GM04504 (cell line): ENCODE measurements at regions not wholly inside any gene's neighbourhood (a gene's known extent, or its start where the extent isn't known, plus 50 kb on each side); places are given as distances from the start of the nearest gene placed in this dataset.
"Not testable (repeated sequence)": the region's sequence is repeated elsewhere in the genome, so short reads cannot be mapped to it uniquely, and the experiment has no call there.

Experiments used
- DNase-seq: peaks from one replicate; pipeline ENCODE4 v3.0.0-alpha.2; 2012; ENCODE audit warnings: low read depth

DNA sequence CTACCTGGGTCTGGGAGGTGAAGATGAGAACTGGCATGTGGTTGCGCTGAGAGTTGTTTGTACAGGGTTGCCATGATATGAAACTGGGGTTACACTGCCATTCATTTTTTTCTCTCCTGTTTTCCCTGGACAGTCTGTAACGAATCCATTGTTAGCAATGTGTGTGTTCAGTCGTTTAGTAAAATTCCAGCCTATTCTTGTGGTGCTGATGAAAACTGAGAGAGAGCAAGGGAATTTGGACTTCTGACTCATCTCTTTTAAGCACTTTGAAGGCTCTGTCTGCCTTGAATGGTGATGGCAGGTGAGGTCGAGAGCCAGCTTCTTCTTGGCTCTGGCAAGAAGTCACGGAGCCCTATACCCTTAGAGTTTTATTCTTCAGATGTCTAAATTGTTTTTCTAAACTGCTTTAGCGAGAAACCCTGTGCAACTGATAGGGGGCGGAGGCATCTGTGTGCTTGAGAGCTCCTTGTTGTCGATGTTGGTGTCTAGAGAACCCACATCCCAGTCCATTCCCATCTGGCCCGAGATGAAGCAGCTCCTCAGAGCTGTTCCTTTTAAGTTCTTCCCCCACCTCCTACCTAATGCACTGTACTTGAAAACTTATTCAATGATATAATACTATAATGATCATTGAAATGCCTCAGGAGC, 204.4 kb downstream of the TMX1 start:
- DNase-seq = no peak

DNA sequence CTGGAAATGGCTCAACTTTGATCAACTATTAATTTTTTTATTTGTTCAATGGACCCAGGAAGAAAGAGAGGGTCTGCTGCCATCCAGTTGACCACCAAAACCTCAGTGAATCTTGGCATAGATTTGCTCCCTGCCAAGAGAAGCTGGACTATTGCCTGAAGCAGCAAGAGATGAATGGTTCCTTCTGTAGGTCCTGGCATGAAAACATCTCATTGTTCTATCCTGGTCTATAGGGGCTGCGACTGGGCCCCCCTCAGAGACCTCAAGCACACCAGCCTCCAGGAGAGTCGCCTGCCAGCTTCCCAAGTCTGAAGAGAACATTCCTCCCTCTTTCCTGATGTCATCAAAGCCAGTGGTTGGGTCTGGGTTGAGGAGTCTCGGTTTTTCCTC, 204.9 kb downstream of the TMX1 start:
- no peak for DNase-seq

DNA sequence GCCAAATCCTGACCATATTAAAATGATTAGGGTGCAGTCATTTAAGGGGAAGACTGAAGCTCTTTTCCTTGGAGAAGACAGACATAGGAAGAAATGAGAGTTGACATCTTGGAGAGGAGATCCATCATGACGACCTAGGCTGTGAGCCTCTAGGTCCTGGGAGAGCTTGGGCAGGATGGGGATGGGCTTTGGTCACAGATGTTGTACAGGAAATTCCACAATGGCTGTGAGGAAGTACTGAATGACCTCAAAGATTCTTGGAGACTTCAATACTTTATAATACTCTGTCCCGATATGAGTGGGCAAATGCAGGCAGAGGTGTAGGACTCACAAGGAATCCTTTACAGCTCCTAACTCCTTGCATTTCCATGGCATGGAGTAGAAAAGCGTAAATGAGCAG, 204.9 kb upstream of the FRMD6 start:
- no peak for DNase-seq

DNA sequence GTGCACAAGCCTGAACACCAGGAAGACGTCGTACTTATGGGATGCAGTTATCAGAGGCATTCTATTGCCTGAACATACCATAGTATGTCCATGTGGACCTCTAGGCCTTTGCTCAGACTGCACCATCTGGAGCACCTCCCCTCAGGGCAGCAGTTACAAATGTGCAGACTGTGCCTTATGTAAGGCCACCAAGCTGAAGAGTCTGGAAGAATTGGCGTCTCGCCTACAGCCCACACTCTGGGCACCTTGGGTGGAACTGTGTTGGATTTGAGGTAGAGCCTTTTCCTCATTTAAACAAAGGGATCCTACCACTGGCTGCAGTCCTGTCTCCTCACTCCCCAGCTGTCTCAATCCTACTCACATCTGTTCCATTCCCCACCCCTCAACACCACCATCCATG, 204.3 kb upstream of the FRMD6 start:
- no peak for DNase-seq

DNA sequence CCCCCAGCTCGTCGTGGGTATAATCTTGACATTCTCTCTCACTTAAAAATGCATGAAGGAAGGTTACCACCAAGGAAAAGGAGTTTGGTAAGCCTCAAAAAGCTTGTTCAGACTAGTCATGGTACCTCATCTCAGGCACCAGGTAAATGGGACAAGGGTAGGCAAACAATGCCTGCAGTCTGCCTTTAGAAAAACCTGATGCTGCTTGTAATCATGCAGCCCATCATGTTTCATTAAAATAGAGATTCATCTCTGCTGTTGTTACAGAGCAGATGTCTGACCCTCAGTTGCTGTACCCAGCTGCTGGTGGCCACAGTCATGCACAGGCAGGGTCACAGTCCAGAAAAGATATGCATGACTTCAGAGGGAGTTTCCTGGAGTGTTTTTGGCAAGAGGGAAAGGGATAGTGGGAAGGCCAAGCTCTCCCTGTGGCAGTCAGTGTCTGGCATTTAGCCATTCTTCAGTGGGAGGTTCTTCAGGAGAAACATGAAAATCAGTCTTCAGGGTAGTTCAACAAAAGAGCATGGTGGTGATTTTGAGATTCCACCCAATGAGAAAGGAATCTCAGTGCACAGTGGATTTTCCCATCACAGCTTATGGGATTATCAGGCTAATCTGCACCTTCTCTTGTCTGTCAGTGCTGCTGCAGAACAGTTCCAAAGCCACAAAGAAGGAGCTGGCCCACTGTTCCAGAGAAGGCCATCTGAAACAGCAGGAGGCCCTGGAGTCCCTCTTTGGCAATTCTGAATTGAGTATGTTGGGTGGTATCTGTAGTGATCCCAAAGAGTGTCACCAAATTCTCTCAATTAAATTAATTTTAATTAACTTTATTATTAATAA, 202.7 kb upstream of the FRMD6 start:
- DNase-seq = peak; percentile 78

- no peak for DNase-seq
Measured at GRCh38 chr14:51449681-51450080, 202.0 kb upstream of the FRMD6 start.

- no peak for DNase-seq
Measured at GRCh38 chr14:51451561-51451960, 200.1 kb upstream of the FRMD6 start.

DNA sequence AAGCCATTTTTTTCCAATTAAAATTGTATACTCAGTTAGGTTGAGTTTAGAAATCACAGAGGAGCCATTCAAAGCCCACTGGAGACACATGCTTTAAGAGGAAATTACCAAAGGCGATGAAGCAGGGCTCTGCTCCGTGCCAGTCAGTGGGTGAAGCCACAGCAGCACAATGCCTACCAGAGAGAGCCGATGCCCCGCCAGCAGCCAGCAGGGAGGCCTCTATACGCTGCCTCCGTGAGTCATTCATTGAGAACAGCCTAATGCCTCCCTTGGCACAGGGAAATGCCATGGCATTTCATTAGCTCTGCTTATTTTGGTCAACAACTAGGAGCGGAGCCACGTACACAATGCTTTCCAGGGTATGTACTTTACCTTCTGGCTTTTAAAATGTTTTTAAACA, 197.8 kb upstream of the FRMD6 start:
- no peak for DNase-seq

DNA sequence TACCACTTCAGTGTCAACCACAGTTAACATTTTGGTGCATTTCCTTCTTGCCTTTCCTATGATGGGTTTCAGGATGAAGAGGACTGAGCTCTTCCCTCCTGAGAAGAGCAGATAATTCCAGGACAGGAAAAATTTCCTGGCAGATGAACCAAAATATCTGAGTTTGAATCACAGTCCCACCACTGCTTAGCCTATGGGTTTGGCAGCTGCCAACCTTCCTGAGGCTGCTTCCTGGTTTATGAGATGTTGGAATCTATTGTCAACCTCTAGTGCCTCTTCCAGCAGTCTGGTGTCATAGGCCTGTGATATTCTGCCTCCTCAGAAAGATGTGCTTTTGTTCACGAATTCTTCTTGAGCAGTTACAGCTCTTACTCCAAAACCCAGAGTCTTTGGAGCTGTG, 197.4 kb upstream of the FRMD6 start:
- DNase-seq = no peak

- no peak for DNase-seq
Measured at GRCh38 chr14:51455041-51455835, 196.5 kb upstream of the FRMD6 start.

- no peak for DNase-seq
Measured at GRCh38 chr14:51457843-51458562, 193.7 kb upstream of the FRMD6 start.

- DNase-seq = no peak
Measured at GRCh38 chr14:51458563-51458955, 193.2 kb upstream of the FRMD6 start.

- no peak for DNase-seq
Measured at GRCh38 chr14:51460011-51460410, 191.7 kb upstream of the FRMD6 start.

DNA sequence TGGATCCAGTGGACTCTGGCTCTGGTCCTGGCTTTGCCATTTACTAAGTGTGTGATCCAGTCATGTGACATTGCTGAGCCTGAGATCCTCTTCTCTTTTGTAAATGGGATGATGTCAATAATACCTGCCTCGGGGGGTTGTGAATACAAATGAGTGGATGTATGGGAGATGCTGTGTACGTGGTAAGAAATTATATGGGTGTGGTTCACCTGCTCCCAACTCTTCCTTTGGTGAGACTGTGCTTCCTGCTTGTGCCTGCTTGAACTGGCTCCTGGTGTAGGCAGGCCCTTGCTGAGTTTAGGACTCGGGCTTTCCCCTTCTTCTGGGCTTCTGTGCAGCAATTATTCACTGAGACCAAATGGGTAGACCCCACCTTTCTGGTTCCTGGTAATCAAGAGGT, 189.5 kb upstream of the FRMD6 start:
- DNase-seq = no peak

DNA sequence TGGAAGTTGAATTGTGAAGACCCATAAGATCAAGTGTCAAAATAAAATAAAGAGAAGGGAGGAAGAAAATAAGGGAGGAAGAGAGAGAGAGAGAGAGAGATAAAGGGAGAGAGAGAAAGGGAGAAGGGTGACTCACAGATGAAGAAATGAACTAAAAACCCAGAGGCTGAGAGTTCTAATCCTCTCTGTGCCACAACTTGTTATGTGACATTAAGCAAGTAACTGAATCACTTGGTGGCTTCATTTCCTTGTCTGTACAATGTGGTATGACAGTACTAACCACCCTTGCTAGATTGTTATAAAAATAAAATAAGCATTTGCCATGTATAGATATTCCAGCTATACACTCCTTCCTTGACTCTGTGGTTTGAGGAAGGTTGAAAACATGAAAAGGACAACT, 189.0 kb upstream of the FRMD6 start:
- no peak for DNase-seq

GRCh38 chr14:51463461-51463860, 188.2 kb upstream of the FRMD6 start:
- DNase-seq = no peak

GRCh38 chr14:51464411-51464810, 187.3 kb upstream of the FRMD6 start:
- DNase-seq = no peak

- DNase-seq = no peak
Measured at GRCh38 chr14:51465486-51465885, 186.2 kb upstream of the FRMD6 start.

DNA sequence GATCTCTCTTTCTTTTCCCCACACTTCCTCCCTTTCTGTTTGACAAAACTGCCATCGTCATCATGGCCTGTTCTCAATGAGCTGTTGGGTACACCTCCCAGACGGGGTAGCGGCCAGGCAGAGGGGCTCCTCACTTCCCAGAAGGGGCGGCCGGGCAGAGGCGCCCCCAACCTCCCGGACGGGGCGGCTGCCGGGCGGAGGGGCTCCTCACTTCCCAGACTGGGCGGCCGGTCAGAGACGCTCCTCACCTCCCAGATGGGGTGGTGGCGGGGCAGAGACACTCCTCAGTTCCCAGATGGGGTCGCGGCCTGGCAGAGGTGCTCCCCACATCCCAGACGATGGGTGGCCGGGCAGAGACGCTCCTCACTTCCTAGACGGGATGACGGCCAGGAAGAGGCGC, 184.3 kb upstream of the FRMD6 start:
- not testable (repeated sequence) for DNase-seq

- no peak for DNase-seq
Measured at GRCh38 chr14:51468523-51468922, 183.2 kb upstream of the FRMD6 start.

DNA sequence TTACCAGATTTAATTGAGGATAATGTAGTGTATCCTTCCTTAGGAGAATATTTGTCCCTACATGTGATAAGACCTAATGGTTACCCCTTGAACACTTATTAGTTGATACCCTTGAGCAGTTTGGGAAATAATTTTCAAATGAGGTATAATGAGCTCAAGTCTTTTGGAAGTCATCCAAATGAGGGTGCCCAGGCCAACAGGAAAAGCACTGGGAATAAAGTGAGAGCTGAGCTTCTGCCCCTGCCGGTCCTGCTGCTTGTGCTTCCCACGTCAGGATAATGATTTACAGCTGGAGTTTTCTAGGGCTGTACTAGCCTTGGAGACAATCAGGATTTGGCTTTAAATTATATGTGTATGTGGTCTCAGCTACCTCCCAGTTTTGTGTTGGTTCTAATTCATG, 178.8 kb upstream of the FRMD6 start:
- no peak for DNase-seq

GRCh38 chr14:51473351-51473750, 178.4 kb upstream of the FRMD6 start:
- DNase-seq = no peak
